HG03280 (cell line): ENCODE measurements at regions not wholly inside any gene's neighbourhood (a gene's known extent, or its start where the extent isn't known, plus 50 kb on each side); places are given as distances from the start of the nearest gene placed in this dataset.

ENCODE experiments used
- ATAC-seq: cut with Tn5 transposase; IDR thresholded peaks from one replicate; pipeline ENCODE4 v1.9.1; 2021; ENCODE audit warnings: mild to moderate bottlenecking, moderate library complexity; ENCODE audit not compliant: unreplicated experiment

DNA sequence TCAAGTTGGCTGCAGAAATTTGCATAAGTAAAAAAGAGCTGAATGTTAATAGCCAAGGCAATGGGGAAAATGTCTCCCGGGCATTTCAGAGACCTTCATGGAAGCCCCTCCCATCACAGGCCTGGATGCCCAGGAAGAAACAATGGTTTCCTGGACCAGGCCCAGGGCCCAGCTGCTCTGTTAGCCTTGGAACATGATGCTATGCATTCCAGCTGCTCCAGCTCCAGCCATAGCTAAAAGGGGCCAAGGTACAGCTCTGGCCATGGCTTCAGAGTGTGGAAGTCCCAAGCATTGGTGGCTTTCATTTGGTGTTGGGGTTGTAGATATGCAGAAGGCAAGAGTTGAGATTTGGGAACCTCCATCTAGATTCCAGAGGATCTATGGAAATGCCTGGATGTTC, 508.3 kb downstream of the SPRY1 start:
- ATAC-seq = no peak

DNA sequence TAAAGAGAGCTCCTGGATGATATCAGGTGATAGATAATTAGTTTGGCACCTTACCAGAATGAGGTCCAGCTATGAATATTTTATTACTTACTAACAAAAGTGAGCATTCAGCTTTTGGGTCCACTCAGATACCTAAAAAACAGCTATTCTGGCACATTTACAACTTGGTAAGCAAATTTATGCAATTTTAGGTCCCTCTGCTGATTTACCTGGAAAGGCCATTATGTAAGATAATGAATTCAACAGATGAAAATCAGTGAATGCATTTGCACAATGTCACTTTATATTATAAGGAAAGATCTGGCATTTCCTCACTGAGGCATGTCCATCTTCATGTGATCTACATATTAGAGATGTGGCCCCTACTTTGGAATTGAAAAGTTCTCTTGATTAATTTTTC, 517.0 kb downstream of the SPRY1 start:
- ATAC-seq = no peak

DNA sequence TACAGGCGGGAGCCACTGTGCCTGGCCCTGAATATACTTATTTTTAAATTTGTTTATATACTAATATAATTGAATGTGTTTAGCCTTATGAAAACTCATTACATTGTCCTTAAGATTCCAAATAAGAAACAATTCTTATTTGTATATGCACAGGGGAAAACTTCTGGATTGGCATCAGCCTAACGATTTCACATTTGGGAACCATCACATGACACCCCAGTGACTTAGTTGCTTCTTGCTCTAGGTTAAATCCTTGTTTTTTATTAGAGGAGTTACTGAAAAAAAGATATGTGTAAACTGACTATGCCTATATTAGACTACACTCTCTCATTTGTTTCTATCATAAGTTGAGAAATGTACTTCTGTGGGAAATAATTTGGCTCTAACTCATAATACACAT, 520.2 kb downstream of the SPRY1 start:
- no peak for ATAC-seq

DNA sequence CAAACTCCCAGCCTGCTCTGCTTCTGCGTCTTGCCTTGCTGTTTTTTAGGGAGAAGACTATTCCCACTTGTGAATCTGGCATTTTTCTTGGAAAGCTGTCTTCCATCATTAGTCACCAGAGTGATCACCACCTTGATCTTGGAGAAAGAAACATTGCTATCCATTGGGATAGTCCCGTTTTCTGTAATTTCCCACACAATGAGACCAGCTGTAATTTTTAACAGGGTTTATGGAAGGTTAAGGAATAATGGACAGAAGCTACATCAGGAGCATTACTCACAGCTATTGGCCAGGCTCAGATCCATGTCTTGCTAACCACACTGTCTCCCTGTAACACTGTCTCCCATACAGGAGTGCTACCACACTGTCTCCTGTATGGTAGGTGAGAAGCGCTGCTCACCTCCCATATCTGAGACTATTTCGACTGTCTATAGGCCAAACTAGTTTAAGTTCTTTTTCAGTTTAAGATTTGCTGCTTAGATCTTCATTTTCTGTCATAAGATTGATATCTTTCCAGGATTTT, 523.0 kb downstream of the SPRY1 start:
- no peak for ATAC-seq

GRCh38 chr4:123921339-123921738, 524.7 kb downstream of the SPRY1 start:
- ATAC-seq = no peak

- no peak for ATAC-seq
These were observed 526.3 kb downstream of the SPRY1 start for GRCh38 chr4:123922847-123923246.

DNA sequence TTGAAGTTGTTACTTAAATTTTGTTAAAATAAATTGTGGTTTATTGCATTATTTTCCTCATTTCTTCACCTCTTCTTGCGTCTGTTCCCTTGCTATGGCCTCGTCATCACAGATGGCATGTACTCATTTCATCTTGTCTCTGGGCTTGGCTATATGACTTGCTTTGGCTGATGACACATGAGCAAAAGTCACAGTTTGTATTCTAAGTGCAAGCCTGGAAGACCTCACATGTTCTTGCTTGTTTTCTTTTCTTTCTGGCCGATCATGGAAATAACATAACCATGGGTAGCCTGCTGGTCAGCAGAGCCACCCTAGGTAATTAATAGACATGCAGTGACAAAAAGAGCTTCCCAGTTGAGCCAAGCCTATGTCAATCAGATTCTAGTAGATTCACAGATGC, 527.9 kb downstream of the SPRY1 start:
- no peak for ATAC-seq

GRCh38 chr4:123929565-123929964, 533.0 kb downstream of the SPRY1 start:
- ATAC-seq = no peak

- ATAC-seq = no peak
These were observed 534.4 kb downstream of the SPRY1 start for GRCh38 chr4:123930996-123931395.

DNA sequence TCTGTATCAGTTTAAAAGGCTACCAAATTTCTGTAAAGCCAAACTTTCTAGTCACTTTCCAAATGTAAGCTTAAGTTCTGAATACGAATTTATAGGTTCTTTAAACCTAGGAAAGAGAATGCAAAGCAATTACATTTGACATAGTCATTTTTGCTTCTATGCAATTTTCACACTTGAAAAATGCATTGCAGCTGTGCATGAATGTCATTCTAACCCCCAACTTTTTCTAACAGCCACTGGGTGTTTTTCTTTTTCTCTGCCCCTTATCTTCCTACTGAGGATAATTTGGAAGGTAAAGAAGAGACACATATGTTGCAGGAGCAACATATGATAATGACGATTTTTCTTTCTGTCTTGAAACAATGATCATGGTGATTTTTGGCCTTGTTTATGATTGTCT, 537.5 kb downstream of the SPRY1 start:
- ATAC-seq = no peak

GRCh38 chr4:123936621-123937043, 540.0 kb downstream of the SPRY1 start:
- ATAC-seq = no peak

- ATAC-seq = no peak
These were observed 541.0 kb downstream of the SPRY1 start for GRCh38 chr4:123937581-123937980.

GRCh38 chr4:123939621-123940020, 543.0 kb downstream of the SPRY1 start:
- ATAC-seq = no peak

DNA sequence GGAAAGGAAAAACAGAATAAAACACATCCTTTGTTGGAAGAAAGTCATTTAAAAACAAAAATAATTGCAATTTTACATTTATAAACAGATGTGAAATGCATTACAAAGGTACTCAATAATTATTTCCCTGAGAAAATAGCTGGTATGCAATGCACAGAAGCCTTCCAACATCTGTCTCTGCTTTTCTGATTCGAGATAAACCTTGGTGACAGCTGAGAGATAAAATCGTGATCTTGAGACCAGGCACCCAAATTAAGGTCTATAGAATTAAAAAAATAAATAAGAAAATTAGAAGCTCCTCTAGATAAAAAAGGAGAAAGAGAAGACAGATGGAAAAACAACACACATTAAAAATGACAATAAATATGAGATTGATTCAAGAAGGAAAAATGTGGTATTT, 544.0 kb downstream of the SPRY1 start:
- no peak for ATAC-seq

DNA sequence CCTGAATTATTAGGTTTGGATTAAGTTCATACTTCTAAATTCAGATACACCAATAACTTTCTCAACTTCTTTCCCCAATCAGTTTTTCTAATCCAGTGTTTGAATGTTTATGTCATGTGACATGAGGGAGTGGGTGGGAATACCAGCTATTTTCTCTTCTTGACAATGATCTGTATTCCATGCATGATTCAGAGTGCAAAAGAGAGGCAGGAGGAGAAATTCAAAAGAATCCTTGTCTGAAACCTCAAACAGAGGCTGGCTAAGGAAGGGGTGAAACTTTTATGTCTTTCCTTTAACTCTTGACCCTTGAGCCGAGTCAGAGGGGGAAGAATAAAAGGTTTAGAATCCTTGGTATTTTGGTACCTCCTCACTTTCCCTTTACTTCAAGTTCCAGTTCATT, 544.7 kb downstream of the SPRY1 start:
- ATAC-seq = no peak

DNA sequence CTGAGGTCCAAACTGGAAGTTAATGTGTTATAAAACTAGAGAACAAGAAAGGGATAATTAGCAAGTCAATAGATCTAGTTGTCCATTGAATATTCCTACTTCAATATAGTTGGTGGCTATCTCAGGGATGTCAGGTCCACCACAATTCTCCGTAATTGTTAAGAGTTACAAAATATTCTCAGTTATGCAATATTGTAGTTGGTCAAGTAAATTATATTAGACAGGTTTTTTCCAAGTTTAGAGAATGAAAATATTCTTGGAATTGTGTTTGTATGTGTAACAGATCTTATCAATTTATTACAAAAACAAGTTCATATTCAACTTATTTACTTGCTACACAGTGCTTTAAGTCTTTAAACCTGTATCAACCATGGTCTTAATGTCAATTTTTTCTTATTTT, 547.4 kb downstream of the SPRY1 start:
- no peak for ATAC-seq

GRCh38 chr4:123945301-123945700, 548.7 kb downstream of the SPRY1 start:
- ATAC-seq = no peak

DNA sequence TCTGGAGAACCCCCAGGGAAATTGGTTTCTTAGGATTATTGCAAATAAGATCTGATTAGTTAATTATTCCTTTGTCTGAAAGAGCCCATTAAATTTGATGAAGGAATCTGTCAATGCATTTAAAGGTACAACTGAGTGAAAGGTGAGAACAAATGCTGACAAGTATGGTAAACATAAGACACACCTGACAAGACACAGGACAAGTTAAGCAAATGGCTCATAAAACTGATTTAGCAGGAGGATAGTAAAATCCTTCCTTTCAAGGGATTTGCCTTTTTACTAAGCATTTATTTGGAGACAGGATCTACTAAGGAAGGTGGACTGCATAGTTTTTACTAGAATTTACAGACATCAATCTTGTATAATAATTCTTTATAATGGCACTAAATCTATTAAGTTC, 553.9 kb downstream of the SPRY1 start:
- no peak for ATAC-seq

DNA sequence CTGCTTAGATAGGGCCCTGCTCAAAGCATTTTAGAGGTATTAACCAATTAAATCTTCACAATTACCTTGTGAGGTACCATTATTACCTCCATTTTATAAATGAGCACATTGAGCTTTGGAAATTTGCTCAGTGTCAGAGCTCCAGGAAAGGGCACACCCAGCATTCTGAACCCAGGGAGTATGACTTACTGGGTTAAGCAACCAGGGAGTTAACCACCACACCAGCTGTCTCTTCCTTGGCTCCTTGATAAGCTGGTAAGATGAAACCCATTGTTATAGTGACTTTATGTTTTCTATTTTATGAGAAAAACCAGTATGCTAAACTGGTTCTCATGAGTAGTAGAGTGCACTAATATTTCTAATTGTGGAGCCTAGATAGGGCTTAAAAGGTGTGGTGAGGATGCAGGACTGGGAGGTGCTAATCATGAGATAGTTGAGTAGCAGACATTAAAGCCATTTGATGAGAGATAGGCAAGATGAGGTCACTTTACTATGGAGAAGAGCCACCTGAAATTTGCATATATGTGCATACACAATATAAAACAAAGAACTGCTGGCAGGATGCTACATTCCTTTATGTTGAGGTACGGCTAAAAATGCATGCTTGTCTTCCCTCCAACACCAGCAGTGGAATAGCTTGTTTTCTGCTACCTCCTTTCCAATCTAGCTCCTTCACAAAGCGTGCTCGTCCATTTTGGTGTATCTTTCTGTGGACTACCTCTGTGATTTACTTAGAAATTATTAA, 556.1 kb downstream of the SPRY1 start:
- no peak for ATAC-seq

DNA sequence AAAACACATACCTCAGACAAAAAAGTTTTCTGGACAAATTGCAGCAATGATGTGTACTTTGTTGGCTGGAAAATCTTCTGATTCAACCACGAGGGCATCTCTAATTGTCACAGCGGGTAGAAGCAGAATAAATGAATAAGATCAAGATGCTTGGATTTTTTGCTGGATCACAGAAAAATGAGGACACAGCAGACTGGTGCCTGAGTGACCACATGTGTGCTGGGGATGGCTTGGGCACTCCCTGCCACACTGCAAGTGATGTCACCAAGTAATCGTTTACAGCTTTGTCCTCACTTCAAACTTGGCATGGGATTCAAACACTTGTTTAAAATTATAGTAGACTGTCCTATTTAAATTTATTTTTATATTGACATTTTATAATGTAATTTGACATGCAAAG, 557.0 kb downstream of the SPRY1 start:
- ATAC-seq = no peak

DNA sequence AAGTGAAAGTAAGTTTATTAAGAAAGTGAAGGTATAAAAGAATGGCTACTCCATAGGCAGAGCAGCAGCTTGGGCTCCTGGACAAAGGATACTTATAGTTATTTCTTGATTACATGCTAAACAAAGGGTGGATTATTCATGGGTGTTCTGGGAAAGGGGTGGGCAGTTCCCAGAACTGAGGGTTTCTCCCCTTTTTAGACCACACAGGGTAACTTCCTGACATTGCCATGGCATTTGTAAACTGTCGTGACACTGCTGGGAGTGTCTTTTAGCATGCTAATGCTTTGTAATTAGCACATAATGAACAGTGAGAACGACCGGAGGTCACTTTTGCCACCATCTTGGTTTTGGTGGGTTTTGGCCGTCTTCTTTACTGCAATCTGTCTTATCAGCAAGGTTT, 557.6 kb downstream of the SPRY1 start:
- ATAC-seq = no peak

- no peak for ATAC-seq
These were observed 558.7 kb downstream of the SPRY1 start for GRCh38 chr4:123955167-123955800.

DNA sequence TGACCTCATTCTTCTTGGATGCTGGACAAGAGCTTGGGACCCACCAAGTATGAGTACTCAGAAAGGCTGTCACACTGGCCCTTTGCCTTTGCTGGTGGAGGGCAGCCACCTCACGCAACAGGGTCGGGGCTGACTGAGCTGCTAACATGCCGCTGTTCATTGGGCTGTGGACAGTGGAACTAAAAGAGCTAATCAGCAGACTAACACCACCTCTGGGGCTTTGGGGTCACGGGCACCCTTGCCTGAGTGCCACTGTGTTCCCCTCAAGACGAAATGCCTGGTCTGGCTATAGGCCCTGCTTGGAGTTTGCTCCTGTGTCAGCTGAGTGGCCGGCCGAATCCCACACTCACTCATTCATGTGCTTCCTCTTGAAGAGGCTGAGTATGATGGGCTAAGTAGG, 559.6 kb downstream of the SPRY1 start:
- ATAC-seq = no peak
